ENCODE measurements at regions not wholly inside any gene's neighbourhood (a gene's known extent, or its start where the extent isn't known, plus 50 kb on each side); places are given as distances from the start of the nearest gene placed in this dataset.

GRCh38 chr19:5269279-5269678 lies 71.3 kb downstream of the PTPRS start:
- ChIA-PET POLR2A (no interaction called here), CTCF (no interaction called here)
- no peak for DNase-seq (ENCODE audit: extremely low spot score)
- TF ChIP-seq CTCF (IDR thresholded peaks at IDR 0.05; ENCODE audit: control extremely low read depth, extremely low read depth, low read depth, missing control alignments) = no peak

GRCh38 chr19:5268801-5269200 lies 71.8 kb downstream of the PTPRS start:
- POLR2A ChIA-PET = no interaction called here
- no peak for TF ChIP-seq CTCF (IDR thresholded peaks at IDR 0.05; ENCODE audit: control extremely low read depth, extremely low read depth, low read depth, missing control alignments)
- DNase-seq (ENCODE audit: extremely low spot score) = no peak
- CTCF ChIA-PET = no interaction called here

- DNase-seq (ENCODE audit: extremely low spot score) = no peak
- TF ChIP-seq CTCF (IDR thresholded peaks at IDR 0.05; ENCODE audit: control extremely low read depth, extremely low read depth, low read depth, missing control alignments) = no peak
- POLR2A ChIA-PET = no interaction called here
- CTCF ChIA-PET = no interaction called here
Measured at GRCh38 chr19:5265260-5265659, 75.4 kb downstream of the PTPRS start.

- ChIA-PET POLR2A (no interaction called here), CTCF (no interaction called here)
- DNase-seq (ENCODE audit: extremely low spot score) = no peak
- TF ChIP-seq CTCF (IDR thresholded peaks at IDR 0.05; ENCODE audit: control extremely low read depth, extremely low read depth, low read depth, missing control alignments) = no peak
Measured at GRCh38 chr19:5264453-5264852, 76.2 kb downstream of the PTPRS start.

- POLR2A ChIA-PET = no interaction called here
Measured at GRCh38 chr19:5263615-5264014, 77.0 kb downstream of the PTPRS start.

GRCh38 chr19:5262721-5263120 lies 77.9 kb downstream of the PTPRS start:
- ChIA-PET POLR2A (no interaction called here), CTCF (no interaction called here)
- TF ChIP-seq CTCF (IDR thresholded peaks at IDR 0.05; ENCODE audit: control extremely low read depth, extremely low read depth, low read depth, missing control alignments) = no peak
- no peak for DNase-seq (ENCODE audit: extremely low spot score)

More at GRCh38 chr19:5263615-5264014, 77.0 kb downstream of the PTPRS start:
- TF ChIP-seq CTCF (IDR thresholded peaks at IDR 0.05; ENCODE audit: control extremely low read depth, extremely low read depth, low read depth, missing control alignments) = no peak
- no peak for DNase-seq (ENCODE audit: extremely low spot score)
- CTCF ChIA-PET = no interaction called here

Measured in GM10248 (cell line).